ENCODE measurements at regions not wholly inside any gene's neighbourhood (a gene's known extent, or its start where the extent isn't known, plus 50 kb on each side); places are given as distances from the start of the nearest gene placed in this dataset.
"Not testable (repeated sequence)": the region's sequence is repeated elsewhere in the genome, so short reads cannot be mapped to it uniquely, and the experiment has no call there.

GRCh38 chr20:53768329-53768728, 174.7 kb upstream of the ZNF217 start:
- Histone ChIP-seq H3K36me3 (ENCODE audit: low read depth) (no peaks in the 10 kb centered on the region), H3K27ac (no peak overlapping the region), H3K9me2 (ENCODE audit: insufficient read depth) (no peaks in the 10 kb centered on the region), H3K4me3 (no peak overlapping the region), H3K9ac (no peak overlapping the region), H3K9me3 (ENCODE audit: low read depth) (no peaks in the 10 kb centered on the region), H3K27me3 (replicated peaks; ENCODE audit: insufficient read depth) (no peaks in the 10 kb centered on the region), H3K79me2 (ENCODE audit: insufficient read depth) (no peaks in the 10 kb centered on the region), H3F3A (ENCODE audit: insufficient read depth) (peaks cover 11% of the 10 kb centered on the region), H2AFZ (0 out of 2 replicates have a peak overlapping the region, but pooled peaks have one; percentile 41), H4K20me1 (ENCODE audit: insufficient read depth) (no peaks in the 10 kb centered on the region), H3K4me1 (ENCODE audit: insufficient read depth) (peaks cover 18% of the 10 kb centered on the region), H3K4me2 (ENCODE audit: unreplicated experiment) (no peak overlapping the region)
- 67 to 80% methylated on average over 4 of the region's 4 CpGs for WGBS, 2 experiments (ENCODE audit: low coverage in 1 of 2, low lambda C conversion rate in 2 of 2, missing lambda C conversion rate in 2 of 2)
- in situ Hi-C loops (cut with MboI), result loop anchor here (25.0 kb wide), 1 partner anchor 144 kb away; no protein-coding TSS in a partner anchor
- TF ChIP-seq EZH2phosphoT487 (IDR thresholded peaks at IDR 0.05; ENCODE audit: insufficient read depth, low read depth), result no peak
- TF ChIP-seq EZH2 (IDR thresholded peaks at IDR 0.05; ENCODE audit: insufficient read depth, poor library complexity, severe bottlenecking), result no peak
- DNase-seq, result no peak

- Histone ChIP-seq H3K9ac (no peak overlapping the region), H3K9me3 (ENCODE audit: low read depth) (no peaks in the 10 kb centered on the region), H3K4me1 (ENCODE audit: insufficient read depth) (peaks cover 12% of the 10 kb centered on the region), H4K20me1 (ENCODE audit: insufficient read depth) (no peaks in the 10 kb centered on the region), H3K36me3 (ENCODE audit: low read depth) (no peaks in the 10 kb centered on the region), H3K27me3 (replicated peaks; ENCODE audit: insufficient read depth) (no peaks in the 10 kb centered on the region), H3K9me2 (ENCODE audit: insufficient read depth) (no peaks in the 10 kb centered on the region), H3K4me2 (ENCODE audit: unreplicated experiment) (no peak overlapping the region), H3K4me3 (no peak overlapping the region), H3K27ac (no peak overlapping the region), H3K79me2 (ENCODE audit: insufficient read depth) (no peaks in the 10 kb centered on the region), H2AFZ (peak overlapping the region; percentile 41; the same call in 1 of the 2 replicates), H3F3A (ENCODE audit: insufficient read depth) (peaks cover 2% of the 10 kb centered on the region; the same call in 1 of the 2 replicates)
- no peak for TF ChIP-seq EZH2phosphoT487 (IDR thresholded peaks at IDR 0.05; ENCODE audit: insufficient read depth, low read depth)
- no peak for TF ChIP-seq EZH2 (IDR thresholded peaks at IDR 0.05; ENCODE audit: insufficient read depth, poor library complexity, severe bottlenecking)
- no peak for DNase-seq
- 94 to 97% methylated on average over 6 of the region's 6 CpGs for WGBS, 2 experiments (ENCODE audit: low coverage in 1 of 2, low lambda C conversion rate in 2 of 2, missing lambda C conversion rate in 2 of 2)
- in situ Hi-C loops (cut with MboI), result loop anchor here (25.0 kb wide), 1 partner anchor 145 kb away; no protein-coding TSS in a partner anchor
These were observed 173.7 kb upstream of the ZNF217 start for GRCh38 chr20:53767206-53767930.

- TF ChIP-seq EZH2 (IDR thresholded peaks at IDR 0.05; ENCODE audit: insufficient read depth, poor library complexity, severe bottlenecking) (no peak), EZH2phosphoT487 (IDR thresholded peaks at IDR 0.05; ENCODE audit: insufficient read depth, low read depth) (no peak)
- peak overlapping the region; percentile 58 for H3K9ac ChIP-seq
- DNase-seq, result no peak
- H2AFZ ChIP-seq, result peak overlapping the region; percentile 83
- H3K4me3 ChIP-seq, result peak overlapping the region; percentile 52
- in situ Hi-C loops (cut with MboI), result loop anchor here (25.0 kb wide), 1 partner anchor 148 kb away; no protein-coding TSS in a partner anchor
- H3K9me2 ChIP-seq (ENCODE audit: insufficient read depth), result no peaks in the 10 kb centered on the region
- 53 to 54% methylated on average over 2 of the region's 2 CpGs for WGBS, 2 experiments (ENCODE audit: low coverage in 1 of 2, low lambda C conversion rate in 2 of 2, missing lambda C conversion rate in 2 of 2)
- H3K4me1 ChIP-seq (ENCODE audit: insufficient read depth), result peaks cover 12% of the 10 kb centered on the region
- H3K4me2 ChIP-seq (ENCODE audit: unreplicated experiment), result peak overlapping the region; percentile 65
- H3K27me3 ChIP-seq (replicated peaks; ENCODE audit: insufficient read depth), result no peaks in the 10 kb centered on the region
- no peaks in the 10 kb centered on the region for H4K20me1 ChIP-seq (ENCODE audit: insufficient read depth)
- H3K79me2 ChIP-seq (ENCODE audit: insufficient read depth), result no peaks in the 10 kb centered on the region
- 0 out of 2 replicates have a peak overlapping the region, but pooled peaks have one; percentile 1 for H3K27ac ChIP-seq
- H3F3A ChIP-seq (ENCODE audit: insufficient read depth), result no peaks in the 10 kb centered on the region
- no peaks in the 10 kb centered on the region for H3K9me3 ChIP-seq (ENCODE audit: low read depth)
- H3K36me3 ChIP-seq (ENCODE audit: low read depth), result no peaks in the 10 kb centered on the region
These were observed 170.8 kb upstream of the ZNF217 start for GRCh38 chr20:53764415-53764800.

- no peaks in the 10 kb centered on the region for H3K79me2 ChIP-seq (ENCODE audit: insufficient read depth)
- H3K4me3 ChIP-seq, result peak overlapping the region; percentile 52
- no peaks in the 10 kb centered on the region for H3K27me3 ChIP-seq (replicated peaks; ENCODE audit: insufficient read depth)
- no peaks in the 10 kb centered on the region for H3K36me3 ChIP-seq (ENCODE audit: low read depth)
- peak; percentile 57 for DNase-seq
- H3F3A ChIP-seq (ENCODE audit: insufficient read depth), result no peaks in the 10 kb centered on the region
- H2AFZ ChIP-seq, result peak overlapping the region; percentile 83
- H3K4me1 ChIP-seq (ENCODE audit: insufficient read depth), result peaks cover 12% of the 10 kb centered on the region
- in situ Hi-C loops (cut with MboI), result loop anchor here (25.0 kb wide), 1 partner anchor 148 kb away; no protein-coding TSS in a partner anchor
- 19 to 22% methylated on average over 12 of the region's 12 CpGs for WGBS, 2 experiments (ENCODE audit: low coverage in 1 of 2, low lambda C conversion rate in 2 of 2, missing lambda C conversion rate in 2 of 2)
- H3K9ac ChIP-seq, result peak overlapping the region; percentile 58
- no peaks in the 10 kb centered on the region for H3K9me3 ChIP-seq (ENCODE audit: low read depth)
- H3K27ac ChIP-seq, result 0 out of 2 replicates have a peak overlapping the region, but pooled peaks have one; percentile 1
- peak overlapping the region; percentile 65 for H3K4me2 ChIP-seq (ENCODE audit: unreplicated experiment)
- no peaks in the 10 kb centered on the region for H4K20me1 ChIP-seq (ENCODE audit: insufficient read depth)
- TF ChIP-seq EZH2phosphoT487 (IDR thresholded peaks at IDR 0.05; ENCODE audit: insufficient read depth, low read depth) (no peak), EZH2 (IDR thresholded peaks at IDR 0.05; ENCODE audit: insufficient read depth, poor library complexity, severe bottlenecking) (no peak)
- no peaks in the 10 kb centered on the region for H3K9me2 ChIP-seq (ENCODE audit: insufficient read depth)
These were observed 170.2 kb upstream of the ZNF217 start for GRCh38 chr20:53763707-53764414.

GRCh38 chr20:53762423-53762798, 168.8 kb upstream of the ZNF217 start:
- not testable (repeated sequence) for H3K9me3 ChIP-seq (ENCODE audit: low read depth); H3K4me3 ChIP-seq; H3K9ac ChIP-seq; H3K79me2 ChIP-seq (ENCODE audit: insufficient read depth); H3K27me3 ChIP-seq (replicated peaks; ENCODE audit: insufficient read depth); H3K36me3 ChIP-seq (ENCODE audit: low read depth); H4K20me1 ChIP-seq (ENCODE audit: insufficient read depth); DNase-seq; H3K27ac ChIP-seq; H3F3A ChIP-seq (ENCODE audit: insufficient read depth); H3K9me2 ChIP-seq (ENCODE audit: insufficient read depth); H2AFZ ChIP-seq; H3K4me2 ChIP-seq (ENCODE audit: unreplicated experiment)
- H3K4me1 ChIP-seq (ENCODE audit: insufficient read depth), result peaks cover 12% of the 10 kb centered on the region
- in situ Hi-C loops (cut with MboI), result loop anchor here (25.0 kb wide), 1 partner anchor 150 kb away; no protein-coding TSS in a partner anchor
- 93 to 96% methylated on average over 11 of the region's 11 CpGs for WGBS, 2 experiments (ENCODE audit: low coverage in 1 of 2, low lambda C conversion rate in 2 of 2, missing lambda C conversion rate in 2 of 2)
